CD4-positive, alpha-beta T cell treated with Interleukin-17A for 4 hours (primary cell): ENCODE measurements at regions not wholly inside any gene's neighbourhood (a gene's known extent, or its start where the extent isn't known, plus 50 kb on each side); places are given as distances from the start of the nearest gene placed in this dataset.

Source experiments
- DNase-seq: peaks from one replicate; pipeline ENCODE4 v3.0.0-alpha.2; 2020; ENCODE audit warnings: mixed read lengths

DNA sequence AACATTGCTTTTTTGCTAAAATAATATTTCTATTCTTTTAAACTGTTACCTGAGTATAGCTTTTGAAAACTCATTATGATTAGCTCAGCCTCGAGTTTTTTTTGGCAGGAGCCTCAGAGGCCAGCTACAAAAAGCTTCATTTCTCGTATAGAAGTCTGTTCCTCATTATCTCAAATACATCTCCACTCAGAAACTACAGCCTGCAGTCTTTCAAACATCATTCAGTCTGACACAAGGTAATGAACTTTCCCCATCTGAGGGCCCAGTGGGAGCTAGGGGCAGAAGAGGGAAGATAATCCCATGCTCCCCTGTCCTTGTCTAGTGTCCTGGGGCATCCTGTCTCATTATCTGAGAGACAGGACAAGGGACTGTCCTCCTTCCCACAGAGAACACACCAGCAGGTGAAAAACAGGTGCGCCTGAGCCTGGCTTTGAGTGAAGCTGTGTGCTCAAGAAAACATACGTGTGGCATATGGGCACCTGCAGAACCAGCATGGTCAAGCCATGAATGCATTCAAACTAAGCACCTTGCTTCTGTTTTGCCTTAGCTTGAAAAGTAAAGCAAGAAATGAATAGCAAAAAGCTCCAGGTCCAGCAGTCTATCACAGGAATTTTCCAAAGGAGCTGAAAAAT lies 247.5 kb downstream of the MREG start:
- DNase-seq: no peak

GRCh38 chr2:215764441-215765048 lies 248.8 kb downstream of the MREG start:
- DNase-seq: no peak

- DNase-seq: no peak
Observed at GRCh38 chr2:215760557-215760956, 252.8 kb downstream of the MREG start.

DNA sequence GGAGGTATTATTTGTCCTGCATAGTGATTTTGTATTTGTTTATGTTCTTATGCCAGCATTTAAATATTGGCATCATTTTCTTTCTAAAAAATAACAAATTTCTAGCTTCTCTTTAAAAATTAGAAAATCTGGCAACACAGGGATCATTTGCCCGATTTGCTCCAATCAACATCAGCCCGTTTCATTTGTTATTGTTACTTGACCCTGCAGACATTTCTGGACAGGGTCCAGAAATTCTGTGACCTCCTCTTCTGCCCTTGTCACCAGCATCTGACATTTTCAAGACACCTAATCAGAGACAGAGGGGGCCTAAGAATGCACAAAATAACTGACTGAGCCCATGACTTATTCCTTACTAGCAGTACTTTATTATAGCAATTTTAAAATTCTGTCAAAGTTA lies 253.3 kb downstream of the MREG start:
- no peak for DNase-seq

GRCh38 chr2:215758691-215759090 lies 254.7 kb downstream of the MREG start:
- DNase-seq: no peak

- DNase-seq: no peak
Observed at GRCh38 chr2:215756346-215756730, 257.0 kb downstream of the MREG start.

- DNase-seq: no peak
Observed at GRCh38 chr2:215755641-215756345, 257.6 kb downstream of the MREG start.

- no peak for DNase-seq
Observed at GRCh38 chr2:215754546-215754945, 258.8 kb downstream of the MREG start.

DNA sequence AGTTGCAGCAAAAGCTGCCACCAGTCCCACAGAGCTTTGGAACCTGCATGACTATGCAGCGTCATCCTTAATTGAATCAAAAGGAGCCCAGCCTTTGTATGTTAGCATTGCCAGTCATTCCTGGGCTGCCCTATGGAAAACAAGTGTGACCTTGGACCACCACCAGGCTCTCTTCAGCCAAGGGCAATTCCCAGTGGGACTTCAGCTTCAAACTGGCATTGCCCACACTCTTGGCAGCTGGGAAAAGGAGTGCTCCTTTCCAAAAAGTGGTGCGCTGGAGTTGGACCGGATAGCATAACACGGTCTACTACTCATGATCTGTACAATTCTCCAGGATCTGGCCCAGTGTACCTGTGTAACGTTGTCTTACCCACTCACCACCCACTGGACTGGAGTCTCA lies 259.5 kb downstream of the MREG start:
- no peak for DNase-seq

DNA sequence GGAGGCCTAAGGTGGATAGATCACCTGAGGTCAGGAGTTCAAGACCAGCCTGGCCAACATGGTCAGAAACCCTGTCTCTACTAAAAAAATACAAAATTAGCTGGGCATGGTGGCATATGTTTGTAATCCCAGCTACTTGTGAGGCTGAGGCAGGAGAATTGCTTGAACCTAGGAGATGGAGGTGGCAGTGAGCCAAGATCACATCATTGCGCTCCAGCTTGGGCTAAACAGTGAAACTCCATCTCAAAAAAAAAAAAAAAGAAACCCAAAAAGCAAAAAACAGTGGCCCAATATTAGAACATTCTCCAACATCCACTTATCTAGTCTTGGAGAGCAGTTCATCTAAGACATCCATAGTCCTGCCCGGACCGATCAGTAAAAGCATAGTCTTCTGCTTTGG lies 260.4 kb downstream of the MREG start:
- no peak for DNase-seq

DNA sequence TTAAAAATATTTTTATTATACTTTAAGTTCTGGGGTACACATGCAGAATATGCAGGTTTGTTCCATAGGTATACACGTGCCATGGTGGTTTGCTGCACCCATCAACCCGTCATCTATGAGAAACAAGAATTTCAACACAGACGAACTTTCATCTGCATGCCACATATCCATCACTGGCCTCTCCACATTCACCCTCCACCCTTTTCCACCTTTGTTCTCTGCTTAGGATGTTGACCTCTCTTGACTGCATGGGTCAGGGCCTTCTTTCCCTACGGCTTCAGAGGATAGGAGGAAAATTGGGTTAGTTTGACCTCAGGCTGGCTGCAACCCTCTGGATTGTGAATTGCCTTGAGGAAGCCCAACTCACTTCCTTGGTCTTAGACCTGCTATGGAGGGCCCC lies 260.9 kb downstream of the MREG start:
- DNase-seq: no peak

DNA sequence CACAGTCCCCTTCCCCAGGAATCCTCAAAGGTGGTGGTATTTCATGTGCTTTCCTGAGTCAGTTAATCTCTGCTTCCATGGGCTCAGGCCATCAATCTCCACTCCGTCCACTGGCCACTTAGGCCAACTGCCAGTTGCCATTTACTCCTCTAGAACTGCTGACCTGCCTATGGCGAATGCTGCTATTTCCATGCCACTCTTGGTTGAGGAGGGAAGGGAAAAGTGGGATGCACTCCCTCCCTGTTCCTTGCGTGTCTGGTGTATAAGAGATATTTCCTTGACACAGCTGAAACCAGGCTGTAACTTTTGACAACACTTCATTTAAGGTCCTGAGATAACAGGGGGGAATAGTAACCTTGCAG lies 261.5 kb downstream of the MREG start:
- no peak for DNase-seq

GRCh38 chr2:215751200-215751910 lies 262.0 kb downstream of the MREG start:
- DNase-seq: no peak

DNA sequence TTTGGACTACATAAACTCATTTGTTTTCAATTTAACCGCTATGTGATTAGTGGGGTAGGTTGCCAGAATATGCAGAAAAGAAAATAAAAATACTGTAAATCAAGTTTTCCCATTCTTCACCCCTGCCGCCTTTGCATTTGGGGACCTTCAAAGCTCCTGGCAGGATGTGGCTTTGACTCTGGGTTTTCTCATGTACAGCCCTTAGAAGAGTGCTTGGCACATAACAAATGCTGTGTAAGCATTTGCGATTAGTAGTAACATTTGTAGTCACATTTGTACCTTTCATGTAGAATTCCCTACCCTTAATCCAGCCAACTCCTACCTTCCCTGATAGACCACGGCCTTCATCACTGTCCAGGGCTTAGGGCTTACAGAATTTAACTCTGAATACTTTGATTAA lies 262.6 kb downstream of the MREG start:
- peak; percentile 25 for DNase-seq

GRCh38 chr2:215749092-215749957 lies 264.0 kb downstream of the MREG start:
- no peak for DNase-seq

- no peak for DNase-seq
Observed at GRCh38 chr2:215748446-215748845, 264.9 kb downstream of the MREG start.

GRCh38 chr2:215746887-215747615 lies 266.3 kb downstream of the MREG start:
- no peak for DNase-seq

DNA sequence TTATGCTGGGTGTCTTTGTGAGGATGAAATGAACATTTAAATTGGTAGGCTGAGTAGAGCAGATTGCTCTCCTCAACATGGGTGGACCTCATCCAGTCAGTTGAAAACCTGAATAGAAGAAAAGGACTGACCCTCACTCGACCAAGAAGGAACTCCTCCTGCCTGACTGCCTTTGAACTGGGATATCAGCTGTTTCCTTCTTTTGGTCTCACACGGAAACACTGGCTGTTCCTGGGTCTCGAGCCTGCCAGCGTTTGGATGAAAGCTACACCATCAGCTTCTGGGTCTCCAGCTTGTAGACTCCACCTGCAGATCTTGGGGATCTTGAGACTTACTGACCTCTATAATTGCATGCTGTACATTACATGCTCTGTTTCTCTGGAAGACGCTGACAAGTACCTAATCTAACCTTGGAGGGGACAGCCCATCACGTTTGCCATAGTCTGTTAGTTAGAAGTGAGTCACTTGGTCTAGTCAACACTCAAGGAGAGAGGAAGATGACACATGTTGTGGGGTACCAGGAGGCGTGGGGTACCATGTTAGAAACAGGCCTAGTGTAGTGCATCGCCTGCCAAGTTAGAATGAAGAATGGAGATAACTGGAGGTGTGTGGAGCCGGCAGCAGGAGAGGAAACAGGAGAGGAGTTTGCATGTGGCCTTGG lies 267.0 kb downstream of the MREG start:
- DNase-seq: no peak

DNA sequence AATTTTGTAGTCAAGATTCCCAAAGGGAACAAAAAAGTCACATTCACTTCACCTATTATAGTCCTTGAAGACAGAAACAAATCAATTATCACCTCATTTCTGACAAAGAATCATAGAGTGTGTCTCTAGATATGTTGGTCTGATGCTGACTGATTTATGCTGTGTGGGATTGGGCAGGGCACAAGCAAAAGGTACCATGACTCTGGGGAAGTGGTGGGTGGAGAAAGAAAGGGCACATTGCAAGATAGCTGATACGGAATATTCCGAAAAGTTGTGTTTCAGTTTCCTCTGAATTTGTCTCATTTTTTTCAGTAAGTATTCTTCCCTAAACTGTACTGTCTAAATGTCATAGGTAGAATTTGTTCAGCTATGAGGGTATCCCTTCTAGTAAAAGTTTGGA lies 268.0 kb downstream of the MREG start:
- DNase-seq: no peak

- DNase-seq: no peak
Observed at GRCh38 chr2:215744514-215744913, 268.8 kb downstream of the MREG start.

- DNase-seq: no peak
Observed at GRCh38 chr2:215743066-215743465, 270.3 kb downstream of the MREG start.

GRCh38 chr2:215742021-215742420 lies 271.3 kb downstream of the MREG start:
- no peak for DNase-seq
